GM12865 (cell line): ENCODE measurements at regions not wholly inside any gene's neighbourhood (a gene's known extent, or its start where the extent isn't known, plus 50 kb on each side); places are given as distances from the start of the nearest gene placed in this dataset.

Experiments
- DNase-seq: peaks from one replicate; pipeline ENCODE4 v3.0.0; 2010; ENCODE audit warnings: low read depth
- H3K4me3 ChIP-seq: 2 replicates; pipeline ENCODE4 v1.5.1; 2011; ENCODE audit warnings: mild to moderate bottlenecking, low read depth, low read length, control low read depth
- TF ChIP-seq, protein P1 (sequence below): IDR thresholded peaks from 2 replicates; pipeline ENCODE4 v1.5.1; 2011; ENCODE audit warnings: low read length, control low read depth, low read depth, inconsistent platforms; ENCODE audit not compliant: insufficient read depth; ENCODE audit errors: missing control alignments

DNA sequence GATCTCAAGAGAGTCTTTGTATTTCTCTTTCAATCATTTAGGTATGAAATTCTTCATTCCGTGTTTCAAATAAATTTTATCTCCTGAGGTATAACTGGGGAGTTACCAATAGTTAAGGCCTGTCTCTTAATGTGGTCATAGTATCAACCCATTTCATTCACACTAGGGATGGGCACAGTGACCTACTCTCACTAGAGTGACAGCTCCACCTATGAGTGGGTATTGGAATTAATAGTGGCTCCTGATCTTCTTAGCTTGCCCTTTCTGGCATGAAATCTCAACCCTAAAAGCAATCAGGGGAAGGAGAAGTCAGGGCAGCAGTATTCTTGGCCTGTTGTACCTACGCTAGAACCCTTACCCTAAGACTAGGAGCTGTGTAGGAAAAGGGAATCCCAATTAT is 507.7 kb downstream of the FAM181B start:
- no peak for DNase-seq
- TF ChIP-seq, protein P1, sequence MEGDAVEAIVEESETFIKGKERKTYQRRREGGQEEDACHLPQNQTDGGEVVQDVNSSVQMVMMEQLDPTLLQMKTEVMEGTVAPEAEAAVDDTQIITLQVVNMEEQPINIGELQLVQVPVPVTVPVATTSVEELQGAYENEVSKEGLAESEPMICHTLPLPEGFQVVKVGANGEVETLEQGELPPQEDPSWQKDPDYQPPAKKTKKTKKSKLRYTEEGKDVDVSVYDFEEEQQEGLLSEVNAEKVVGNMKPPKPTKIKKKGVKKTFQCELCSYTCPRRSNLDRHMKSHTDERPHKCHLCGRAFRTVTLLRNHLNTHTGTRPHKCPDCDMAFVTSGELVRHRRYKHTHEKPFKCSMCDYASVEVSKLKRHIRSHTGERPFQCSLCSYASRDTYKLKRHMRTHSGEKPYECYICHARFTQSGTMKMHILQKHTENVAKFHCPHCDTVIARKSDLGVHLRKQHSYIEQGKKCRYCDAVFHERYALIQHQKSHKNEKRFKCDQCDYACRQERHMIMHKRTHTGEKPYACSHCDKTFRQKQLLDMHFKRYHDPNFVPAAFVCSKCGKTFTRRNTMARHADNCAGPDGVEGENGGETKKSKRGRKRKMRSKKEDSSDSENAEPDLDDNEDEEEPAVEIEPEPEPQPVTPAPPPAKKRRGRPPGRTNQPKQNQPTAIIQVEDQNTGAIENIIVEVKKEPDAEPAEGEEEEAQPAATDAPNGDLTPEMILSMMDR: no peak
- no peak overlapping the region for H3K4me3 ChIP-seq

DNA sequence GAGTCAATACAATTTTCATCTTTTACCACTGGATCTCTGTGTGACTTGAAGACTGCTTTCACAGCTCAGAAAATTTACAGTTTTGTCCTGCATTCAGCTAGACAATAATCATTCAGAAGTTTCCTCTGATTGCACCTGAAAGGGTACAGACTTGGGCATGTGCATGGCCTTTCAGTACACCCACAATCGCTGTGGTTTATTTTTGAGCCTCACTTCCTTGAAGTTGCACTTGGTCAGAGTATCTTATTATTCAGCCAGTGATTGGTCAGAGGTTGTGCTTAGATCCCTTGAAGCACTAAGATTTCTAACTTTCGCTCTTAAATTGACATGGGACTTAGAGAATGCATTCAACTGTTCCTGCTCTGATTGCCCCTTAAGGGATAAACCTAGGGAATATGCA is 508.2 kb downstream of the FAM181B start:
- H3K4me3 ChIP-seq: no peak overlapping the region
- DNase-seq: no peak
- TF ChIP-seq, protein P1: no peak

DNA sequence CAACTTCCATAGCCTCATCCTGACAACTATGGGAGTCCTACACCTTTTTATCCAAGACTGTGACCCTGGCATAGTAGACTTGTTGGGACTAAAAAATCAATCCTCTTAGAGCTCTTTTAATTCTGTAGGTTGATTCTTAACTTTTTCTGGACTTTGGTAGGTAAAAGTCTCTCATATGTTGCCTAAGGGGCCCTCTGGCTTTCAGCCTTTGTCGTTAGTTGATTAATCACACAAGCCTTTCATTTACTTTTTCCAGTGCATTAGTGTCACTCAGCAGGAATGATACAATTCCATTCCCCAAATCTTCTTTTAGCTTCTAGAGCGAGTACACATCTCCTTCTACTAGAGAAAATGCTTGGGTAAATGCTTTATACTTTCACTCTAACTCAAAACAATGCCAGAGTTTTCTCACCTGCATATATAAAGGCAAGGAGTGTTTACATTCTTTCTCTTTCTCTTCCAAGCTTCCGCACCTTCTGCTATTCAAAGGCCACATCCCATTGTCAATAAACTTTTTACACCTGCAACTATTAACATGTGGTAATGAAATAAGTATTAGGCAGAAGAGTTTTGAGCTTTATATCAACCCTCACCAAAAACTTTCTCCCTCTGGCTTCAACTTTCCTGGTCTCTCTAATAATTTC is 516.6 kb downstream of the FAM181B start:
- H3K4me3 ChIP-seq: no peak overlapping the region
- no peak for DNase-seq
- TF ChIP-seq, protein P1: no peak

DNA sequence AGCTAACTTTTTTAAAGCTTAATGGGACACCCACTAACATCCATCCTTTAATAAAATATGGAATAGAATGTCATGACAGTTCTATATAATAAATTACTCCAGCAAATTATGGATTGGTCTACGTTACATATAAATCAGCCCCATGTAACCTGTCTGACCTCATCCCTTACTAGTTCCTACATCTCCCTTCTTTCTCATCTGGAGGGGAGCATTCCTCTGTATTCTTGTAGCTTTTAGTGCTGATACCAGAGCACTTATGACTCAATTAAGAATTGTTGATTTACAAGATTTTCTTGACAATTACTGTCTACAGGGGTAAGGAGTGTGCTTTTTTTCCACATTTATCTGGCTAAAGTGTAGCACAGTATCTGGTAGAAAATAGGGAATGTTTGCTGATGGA is 523.7 kb downstream of the FAM181B start:
- H3K4me3 ChIP-seq: no peak overlapping the region
- no peak for DNase-seq
- TF ChIP-seq, protein P1: no peak

DNA sequence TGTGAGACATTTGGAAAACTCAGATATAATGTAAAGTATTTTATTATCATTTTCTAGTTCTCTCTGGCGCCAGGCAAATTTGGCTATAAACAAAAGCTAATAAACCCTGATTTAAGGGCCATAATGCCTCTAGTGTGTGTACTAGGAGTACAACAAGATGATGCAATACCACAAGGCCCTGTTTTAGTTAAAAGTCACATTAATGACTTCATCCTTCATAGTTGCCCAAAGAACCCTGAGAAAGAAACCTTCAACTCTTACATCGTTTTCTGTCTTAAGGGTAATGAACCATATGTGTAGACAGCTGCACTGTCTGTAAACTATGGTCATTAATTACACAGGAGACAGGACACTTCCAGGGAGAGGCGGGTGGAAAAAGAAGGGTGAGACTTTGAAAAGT is 538.4 kb downstream of the FAM181B start:
- DNase-seq: no peak
- H3K4me3 ChIP-seq: no peak overlapping the region
- TF ChIP-seq, protein P1: no peak

DNA sequence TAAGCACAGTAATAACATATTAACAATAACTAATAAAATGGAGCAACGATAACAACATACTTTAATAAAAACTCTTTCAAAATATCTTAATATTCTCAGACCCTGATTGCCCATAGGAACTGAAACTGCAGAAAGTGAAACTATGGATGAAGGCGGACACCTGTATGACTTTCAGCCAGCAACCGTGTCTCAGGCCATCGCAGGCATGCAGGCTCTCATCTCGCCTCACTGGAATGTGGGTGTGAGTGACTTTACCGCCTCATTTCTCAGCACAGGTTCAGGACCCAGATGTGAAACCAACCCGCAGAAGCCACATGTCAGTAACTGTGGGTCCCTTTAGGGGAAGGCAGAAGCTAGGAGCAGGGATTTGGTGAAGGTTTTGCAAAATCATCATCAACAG is 539.1 kb downstream of the FAM181B start:
- DNase-seq: peak; percentile 18
- no peak overlapping the region for H3K4me3 ChIP-seq
- TF ChIP-seq, protein P1: no peak

DNA sequence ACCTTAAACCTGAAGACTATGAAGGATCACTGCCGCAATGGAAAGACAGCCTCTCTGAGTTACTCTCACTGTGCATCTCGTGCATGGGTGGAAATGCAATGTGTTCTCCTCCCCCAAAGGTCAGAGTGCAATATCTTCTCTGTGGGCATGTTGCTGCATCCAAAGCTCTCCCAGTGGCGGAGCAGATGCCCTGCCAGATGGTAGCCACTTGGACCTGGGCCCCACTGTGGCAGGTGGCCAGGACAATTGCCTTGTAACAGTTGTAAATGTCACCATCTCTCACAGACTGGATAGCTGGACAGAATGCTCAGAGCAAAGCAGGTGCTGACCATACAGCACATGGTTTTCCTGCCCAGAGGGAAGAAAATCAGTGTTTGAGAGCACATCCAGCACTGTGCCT is 542.0 kb downstream of the FAM181B start:
- no peak overlapping the region for H3K4me3 ChIP-seq
- no peak for DNase-seq
- TF ChIP-seq, protein P1: no peak
